IMR-90 (cell line): ENCODE measurements at regions not wholly inside any gene's neighbourhood (a gene's known extent, or its start where the extent isn't known, plus 50 kb on each side); places are given as distances from the start of the nearest gene placed in this dataset.

ENCODE experiments used
- ATAC-seq: fragments of 200-7000 bp; cut with Tn5 transposase; 2 replicates; pipeline ENCODE4 v1.9.1; 2020; ENCODE audit warnings: low read depth, mild to moderate bottlenecking, moderate library complexity
- BruUV-seq: library from RNA; stranded (reverse); fragments of 400-500 nt; replicated peaks from 2 replicates; lab custom pipeline; 2021; lab: Mats Ljungman, UMichigan
- CTCF ChIA-PET: fragments of 300-600 bp; formaldehyde crosslinking; extraction: SDS; loops from one replicate; lab custom pipeline; 2021; ENCODE audit warnings: antibody characterized with exemption; lab: Yijun Ruan, JAX
- POLR2A ChIA-PET: fragments of 300-600 bp; sonication (Branson Sonifier 250); formaldehyde crosslinking; loops from one replicate; lab custom pipeline; 2022; ENCODE audit warnings: antibody characterized with exemption; ENCODE audit not compliant: unreplicated experiment; lab: Charles Lee
- DNase-seq: peaks from one replicate; pipeline ENCODE4 v3.0.0; 2013
- H2AFZ ChIP-seq: replicated peaks from 2 replicates; pipeline ENCODE3; 2013; ENCODE audit warnings: low read length, mild to moderate bottlenecking; ENCODE audit not compliant: poor library complexity
- H2AK5ac ChIP-seq: 2 replicates; pipeline ENCODE4 v1.6.1; 2013; ENCODE audit warnings: low read depth, low read length, inconsistent platforms
- H2AK9ac ChIP-seq: replicated peaks from 2 replicates; pipeline ENCODE3; 2013; ENCODE audit warnings: mild to moderate bottlenecking, low read depth, low read length, moderate library complexity; ENCODE audit not compliant: poor library complexity
- H2BK120ac ChIP-seq: 2 replicates; pipeline ENCODE4 v1.6.1; 2013; ENCODE audit warnings: low read depth, low read length, inconsistent platforms
- H2BK15ac ChIP-seq: 3 replicates; pipeline ENCODE4 v1.6.1; 2013; ENCODE audit warnings: low read depth, low read length, inconsistent platforms
- H2BK20ac ChIP-seq: 2 replicates; pipeline ENCODE4 v1.6.1; 2013; ENCODE audit warnings: low read depth, mild to moderate bottlenecking, inconsistent platforms, low read length, moderate library complexity
- H2BK5ac ChIP-seq: 2 replicates; pipeline ENCODE4 v1.6.1; 2013; ENCODE audit warnings: mild to moderate bottlenecking, low read depth, low read length, inconsistent platforms; ENCODE audit not compliant: poor library complexity, severe bottlenecking
- H3K14ac ChIP-seq: replicated peaks from 2 replicates; pipeline ENCODE4 v1.6.1; 2013; ENCODE audit warnings: low read depth, low read length, inconsistent platforms
- H3K18ac ChIP-seq: 2 replicates; pipeline ENCODE4 v1.6.1; 2013; ENCODE audit warnings: low read depth, low read length, control low read depth
- H3K23ac ChIP-seq: 2 replicates; pipeline ENCODE4 v1.6.1; 2013; ENCODE audit warnings: low read depth, low read length, inconsistent platforms
- H3K27ac ChIP-seq: 2 replicates; pipeline ENCODE4 v1.5.1; 2013; ENCODE audit warnings: mild to moderate bottlenecking, control low read depth, low read length; ENCODE audit not compliant: insufficient read depth
- H3K27me3 ChIP-seq: 2 replicates; pipeline ENCODE4 v1.6.1; 2013; ENCODE audit warnings: low read length; ENCODE audit not compliant: control insufficient read depth, insufficient read depth
- H3K36me3 ChIP-seq: 2 replicates; pipeline ENCODE4 v1.6.1; 2013; ENCODE audit warnings: low read length, mixed read lengths; ENCODE audit not compliant: control insufficient read depth, insufficient read depth
- H3K4ac ChIP-seq: 2 replicates; pipeline ENCODE4 v1.6.1; 2013; ENCODE audit warnings: low read depth, low read length, inconsistent platforms
- H3K4me1 ChIP-seq: 2 replicates; pipeline ENCODE4 v1.6.1; 2013; ENCODE audit warnings: low read length, mixed read lengths; ENCODE audit not compliant: control insufficient read depth, insufficient read depth
- H3K4me2 ChIP-seq: 2 replicates; pipeline ENCODE4 v1.6.1; 2013; ENCODE audit warnings: low read depth, mild to moderate bottlenecking, control low read depth, low read length, moderate library complexity
- H3K4me3 ChIP-seq: 2 replicates; pipeline ENCODE4 v1.5.1; 2013; ENCODE audit warnings: low read depth, mild to moderate bottlenecking, control low read depth, low read length, moderate library complexity; ENCODE audit not compliant: insufficient read depth
- H3K56ac ChIP-seq: 2 replicates; pipeline ENCODE4 v1.6.1; 2013; ENCODE audit warnings: low read length, inconsistent platforms; ENCODE audit not compliant: insufficient read depth; ENCODE audit errors: extremely low read depth
- H3K79me1 ChIP-seq, 2 experiments: 2 replicates each; pipeline ENCODE4 v1.6.1; 2013; ENCODE audit warnings: low read length in 2 of 2, inconsistent platforms in 1 of 2, low read depth in 1 of 2
- H3K9ac ChIP-seq: 2 replicates; pipeline ENCODE4 v1.6.1; 2013; ENCODE audit warnings: low read depth, low read length, control low read depth
- H3K9me1 ChIP-seq: 2 replicates; pipeline ENCODE4 v1.6.1; 2013; ENCODE audit warnings: low read length, inconsistent platforms; ENCODE audit not compliant: insufficient read depth
- H3K9me3 ChIP-seq: 2 replicates; pipeline ENCODE4 v1.6.1; 2013; ENCODE audit warnings: low read length; ENCODE audit not compliant: control insufficient read depth, insufficient read depth
- H4K20me1 ChIP-seq: 2 replicates; pipeline ENCODE4 v1.6.1; 2013; ENCODE audit warnings: low read length, inconsistent platforms; ENCODE audit not compliant: insufficient read depth
- H4K5ac ChIP-seq: 2 replicates; pipeline ENCODE4 v1.6.1; 2013; ENCODE audit warnings: mild to moderate bottlenecking, low read depth, low read length, control low read depth
- H4K8ac ChIP-seq, 2 experiments: 2 replicates each; pipeline ENCODE4 v1.6.1; 2013; ENCODE audit warnings: low read depth in 2 of 2, low read length in 2 of 2, control low read depth in 1 of 2, inconsistent platforms in 1 of 2
- H4K91ac ChIP-seq: 2 replicates; pipeline ENCODE4 v1.6.1; 2013; ENCODE audit warnings: low read depth, low read length, inconsistent platforms; ENCODE audit not compliant: insufficient read depth
- BHLHE40 ChIP-seq: fragments of 150-350 bp; IDR thresholded peaks from 2 replicates; pipeline ENCODE4 v1.6.1; 2016; ENCODE audit warnings: mild to moderate bottlenecking, low read depth, low read length
- CEBPB ChIP-seq: IDR thresholded peaks from 2 replicates; pipeline ENCODE4 v1.6.1; 2012; ENCODE audit warnings: low read depth, low read length, improper control_type of control experiment
- ELK1 ChIP-seq: fragments of 150-350 bp; IDR thresholded peaks from 2 replicates; pipeline ENCODE4 v1.6.1; 2016; ENCODE audit warnings: low read depth, mild to moderate bottlenecking, low read length, moderate library complexity, borderline replicate concordance
- MXI1 ChIP-seq: IDR thresholded peaks from 2 replicates; pipeline ENCODE4 v1.6.1; 2012; ENCODE audit warnings: low read depth, mild to moderate bottlenecking, low read length, moderate library complexity, borderline replicate concordance
- SMC3 ChIP-seq: fragments of 150-350 bp; IDR thresholded peaks from 2 replicates; pipeline ENCODE4 v1.6.1; 2016; ENCODE audit warnings: low read depth, mild to moderate bottlenecking, antibody characterized with exemption, low read length, moderate library complexity
- WGBS, 2 experiments: methylation state at CpG; one replicate each; pipeline versions ENCODE4 v1.1.5 to v1.1.7; 2013; ENCODE audit warnings: missing lambda C conversion rate in 2 of 2; ENCODE audit not compliant: insufficient read length in 1 of 2; ENCODE audit errors: extremely low coverage in 2 of 2; 5-methylcytosine and 5-hydroxymethylcytosine counted together
- dilution Hi-C: fragments of 300-500 bp; cut with HindIII; formaldehyde crosslinking; loops from one replicate; pipeline ENCODE4 v1.14.3; 2018; ENCODE audit warnings: low sequenced_read_pairs; ENCODE audit not compliant: unreplicated experiment
- in situ Hi-C: fragments of 300-500 bp; cut with MboI; formaldehyde crosslinking; loops from 3 replicates; pipeline ENCODE4 v1.14.3; 2019; ENCODE audit warnings: low sequenced_read_pairs, inconsistent platforms, mixed read lengths
- intact Hi-C: fragments of 100-400 bp; cut with micrococcal nuclease; formaldehyde crosslinking; loops from 2 replicates; pipeline ENCODE4 v1.10.0; 2022

- Histone ChIP-seq H3K4me1 (no peaks in the 10 kb centered on the region), H2BK5ac (no peak overlapping the region), H2AK9ac (no peak overlapping the region), H2BK15ac (no peak overlapping the region), H4K8ac (no peak overlapping the region), H3K4ac (no peak overlapping the region), H3K27me3 (no peaks in the 10 kb centered on the region), H3K36me3 (no peaks in the 10 kb centered on the region), H2AK5ac (no peak overlapping the region), H2BK20ac (no peak overlapping the region), H3K18ac (no peak overlapping the region), H3K79me1 (no peaks in the 10 kb centered on the region), H3K14ac (no peak overlapping the region), H4K5ac (no peak overlapping the region), H3K27ac (no peak overlapping the region), H4K20me1 (no peaks in the 10 kb centered on the region), H2AFZ (no peak overlapping the region), H3K4me3 (no peak overlapping the region), H3K56ac (no peak overlapping the region), H3K4me2 (no peak overlapping the region), H3K9me1 (no peaks in the 10 kb centered on the region), H3K9me3 (no peaks in the 10 kb centered on the region), H3K23ac (no peak overlapping the region), H2BK120ac (no peak overlapping the region), H3K9ac (no peak overlapping the region), H4K91ac (no peak overlapping the region)
- dilution Hi-C loops: no loop called here
- BruUV-seq: no TSS peak
- DNase-seq (no peak), ATAC-seq (no peak)
- ChIA-PET POLR2A (no interaction called here), CTCF (interaction anchor here (1.1 kb wide), 1 partner anchor 24 kb away, joined by 3 read pairs; no protein-coding TSS in a partner anchor)
- TF ChIP-seq BHLHE40 (no peak), ELK1 (no peak), MXI1 (no peak), SMC3 (no peak), CEBPB (no peak)
- in situ Hi-C loops: no loop called here
- intact Hi-C loops: no loop called here
- no CpG with 5 or more reads among the region's 1 CpG for WGBS, 2 experiments
These were observed 278.4 kb downstream of the MBNL1 start for GRCh38 chr3:152547153-152547552.
